ENCODE measurements at regions not wholly inside any gene's neighbourhood (a gene's known extent, or its start where the extent isn't known, plus 50 kb on each side); places are given as distances from the start of the nearest gene placed in this dataset.
"Not testable (repeated sequence)": the region's sequence is repeated elsewhere in the genome, so short reads cannot be mapped to it uniquely, and the experiment has no call there.

GRCh38 chr20:55070001-55070400, 594.6 kb downstream of the DOK5 start:
- no peak for DNase-seq (ENCODE audit: low read depth in 2 of 2)

DNA sequence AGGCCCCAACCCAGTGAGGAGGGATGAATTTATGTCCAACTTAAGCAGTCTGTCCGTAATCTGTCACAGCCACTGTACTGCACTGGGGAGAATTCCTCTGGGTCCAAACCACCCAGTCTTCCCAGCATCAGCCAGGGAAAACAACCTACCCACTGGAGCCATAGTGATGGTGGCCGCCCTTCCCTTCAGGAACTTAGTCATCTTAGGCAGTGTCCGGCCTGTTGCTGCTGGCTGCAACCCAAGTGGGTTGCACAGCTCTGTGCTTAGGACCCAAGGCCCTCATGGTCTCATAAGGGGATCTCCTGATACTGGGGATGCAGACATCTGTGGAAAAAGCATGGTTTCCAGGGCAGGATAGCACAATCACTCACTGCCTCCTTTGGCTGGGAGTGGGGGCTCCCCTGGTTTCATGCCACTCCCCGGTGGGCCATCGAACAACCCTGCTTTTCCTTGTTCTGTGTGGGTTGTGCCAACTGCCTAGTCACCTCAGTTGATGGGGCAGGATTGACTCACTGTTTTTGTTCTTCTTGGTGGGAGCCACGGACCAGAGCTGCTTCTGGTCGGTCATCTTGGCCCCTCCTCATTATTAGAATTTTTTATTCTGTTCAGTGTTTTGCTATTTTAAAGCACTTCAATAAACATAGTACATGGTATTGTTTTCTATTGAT, 591.9 kb downstream of the DOK5 start:
- no peak for DNase-seq (ENCODE audit: low read depth in 2 of 2)

DNA sequence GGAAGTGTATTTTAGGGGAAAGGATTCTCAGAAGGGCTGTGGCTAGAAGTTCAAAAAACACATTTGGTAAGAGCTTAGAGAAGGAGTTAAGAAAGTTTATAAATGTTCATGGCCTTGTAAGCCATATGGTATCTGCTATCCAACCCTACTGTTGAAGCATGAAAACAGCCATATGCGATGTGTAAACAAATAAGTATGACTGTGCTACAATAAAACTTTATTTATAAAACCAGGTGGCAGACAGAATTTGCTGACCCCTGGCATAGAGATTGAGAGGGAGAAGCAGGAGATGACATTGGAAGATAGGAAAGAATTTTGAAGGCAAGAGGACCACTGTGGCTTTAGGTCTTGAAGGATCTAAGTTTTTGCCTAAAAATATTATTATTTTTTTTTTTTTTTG, 583.5 kb downstream of the DOK5 start:
- no peak for DNase-seq (ENCODE audit: low read depth in 2 of 2)

GRCh38 chr20:55057779-55058415, 582.5 kb downstream of the DOK5 start:
- DNase-seq (ENCODE audit: low read depth in 2 of 2): no peak

GRCh38 chr20:55054453-55054852, 579.1 kb downstream of the DOK5 start:
- DNase-seq (ENCODE audit: low read depth in 2 of 2): no peak

DNA sequence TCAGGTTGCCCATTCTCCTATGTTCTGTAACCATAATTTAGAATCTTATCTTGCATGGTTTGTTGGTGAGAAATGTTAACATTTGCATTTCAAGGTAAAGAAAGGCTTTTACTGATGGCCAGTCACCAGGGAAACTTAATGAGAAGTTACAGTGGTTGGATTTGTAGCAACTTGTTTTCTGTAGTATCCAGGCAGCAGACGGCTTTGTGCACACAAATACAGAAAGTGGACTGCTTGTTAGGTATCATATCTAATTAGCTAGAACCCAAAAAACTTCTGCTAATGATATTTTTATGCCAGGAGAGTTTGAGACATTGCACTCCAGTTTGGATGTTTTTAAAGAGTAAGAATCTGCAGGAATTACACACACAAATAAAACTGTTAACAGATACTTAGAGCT, 578.0 kb downstream of the DOK5 start:
- no peak for DNase-seq (ENCODE audit: low read depth in 2 of 2)

- no peak for DNase-seq (ENCODE audit: low read depth in 2 of 2)
Measured at GRCh38 chr20:55052459-55052858, 577.1 kb downstream of the DOK5 start.

GRCh38 chr20:55038684-55039083, 563.3 kb downstream of the DOK5 start:
- no peak for DNase-seq (ENCODE audit: low read depth in 2 of 2)

DNA sequence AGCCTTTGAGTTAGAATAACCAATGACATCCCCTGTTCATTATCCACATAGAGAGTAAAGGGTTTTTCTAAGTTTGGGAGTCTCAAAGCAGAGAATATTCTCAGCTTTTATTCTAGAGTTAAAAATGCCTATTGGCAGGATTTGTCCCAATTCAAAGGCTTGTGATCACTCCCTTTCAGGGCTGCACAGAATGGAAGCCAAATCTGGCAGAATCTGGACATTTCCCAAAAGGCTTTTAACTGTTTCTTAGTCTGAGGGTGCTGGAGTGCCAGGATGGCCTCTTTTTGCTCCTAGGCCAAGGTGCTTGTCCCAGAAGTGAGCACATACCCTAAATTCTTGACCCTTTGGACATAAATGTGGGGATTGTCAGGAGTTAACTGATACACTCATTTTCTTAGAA, 556.6 kb downstream of the DOK5 start:
- no peak for DNase-seq (ENCODE audit: low read depth in 2 of 2)

GRCh38 chr20:55014766-55015165, 539.4 kb downstream of the DOK5 start:
- DNase-seq (ENCODE audit: low read depth in 2 of 2): no peak

- DNase-seq (ENCODE audit: low read depth in 2 of 2): no peak
Measured at GRCh38 chr20:55010761-55011160, 535.4 kb downstream of the DOK5 start.

GRCh38 chr20:55009066-55009465, 533.7 kb downstream of the DOK5 start:
- no peak for DNase-seq (ENCODE audit: low read depth in 2 of 2)

DNA sequence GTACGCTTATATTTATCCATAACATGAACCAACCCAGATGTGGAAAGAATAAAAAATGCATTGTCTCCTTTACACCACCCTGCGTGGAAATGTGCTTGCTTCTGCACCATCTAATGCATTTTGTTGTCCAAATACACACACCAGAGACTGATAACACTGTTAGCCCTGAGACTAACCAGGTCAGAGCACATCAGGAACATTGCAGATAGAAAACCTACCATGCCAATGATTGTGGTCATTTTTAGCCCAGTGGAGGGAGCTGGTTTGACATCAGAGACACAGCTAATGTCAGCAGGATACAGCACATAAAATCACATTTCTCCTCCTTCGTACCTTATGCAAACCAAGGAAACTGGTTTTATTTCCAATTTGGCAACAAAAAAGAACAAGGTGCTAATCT, 528.7 kb downstream of the DOK5 start:
- DNase-seq (ENCODE audit: low read depth in 2 of 2): no peak

GRCh38 chr20:54995553-54995952, 520.2 kb downstream of the DOK5 start:
- DNase-seq (ENCODE audit: low read depth in 2 of 2): no peak

DNA sequence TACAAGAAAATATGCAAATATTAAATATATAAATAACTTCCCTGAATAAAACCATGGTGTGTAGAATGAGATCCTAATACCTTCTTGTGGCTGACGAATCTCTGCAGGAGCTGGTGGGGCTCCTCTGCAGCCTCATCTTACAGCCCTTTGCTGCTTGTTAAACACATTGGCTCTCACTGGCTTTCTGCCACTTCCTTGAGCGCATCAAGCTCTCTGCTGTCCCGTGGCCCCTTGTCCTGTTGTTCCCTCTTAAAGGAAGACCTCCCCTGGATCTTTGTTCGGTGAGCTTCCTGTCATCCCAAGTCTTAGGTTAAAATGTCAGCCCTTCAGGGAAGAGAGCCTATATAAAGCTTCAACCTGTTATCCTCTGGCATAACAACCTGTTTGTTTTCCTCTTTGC, 519.6 kb downstream of the DOK5 start:
- no peak for DNase-seq (ENCODE audit: low read depth in 2 of 2)

- DNase-seq (ENCODE audit: low read depth in 2 of 2): no peak
Measured at GRCh38 chr20:54985091-54985490, 509.7 kb downstream of the DOK5 start.

DNA sequence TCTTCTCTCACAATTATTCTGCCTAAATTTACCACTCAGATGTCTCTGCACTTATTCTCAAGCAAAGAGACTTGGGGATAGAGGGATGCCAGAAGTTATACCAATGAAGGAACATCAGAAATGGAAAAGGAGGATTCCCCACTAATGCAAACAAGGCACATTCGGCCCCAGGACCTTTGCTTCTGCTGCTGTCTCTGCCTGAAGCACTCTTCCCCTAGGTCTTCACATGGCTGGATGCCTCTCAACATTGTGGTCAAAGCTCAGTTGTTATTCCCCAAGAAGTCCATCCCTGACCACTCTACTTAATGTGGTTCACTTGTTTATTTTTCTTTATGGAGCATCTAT, 508.7 kb downstream of the DOK5 start:
- no peak for DNase-seq (ENCODE audit: low read depth in 2 of 2)

GRCh38 chr20:54983394-54984103, 508.2 kb downstream of the DOK5 start:
- DNase-seq (ENCODE audit: low read depth in 2 of 2): not testable (repeated sequence)

- no peak for DNase-seq (ENCODE audit: low read depth in 2 of 2)
Measured at GRCh38 chr20:54981175-54981574, 505.8 kb downstream of the DOK5 start.

GRCh38 chr20:54980103-54980960, 504.9 kb downstream of the DOK5 start:
- no peak for DNase-seq (ENCODE audit: low read depth in 2 of 2)

- DNase-seq (ENCODE audit: low read depth in 2 of 2): no peak
Measured at GRCh38 chr20:54950304-54950703, 474.9 kb downstream of the DOK5 start.

DNA sequence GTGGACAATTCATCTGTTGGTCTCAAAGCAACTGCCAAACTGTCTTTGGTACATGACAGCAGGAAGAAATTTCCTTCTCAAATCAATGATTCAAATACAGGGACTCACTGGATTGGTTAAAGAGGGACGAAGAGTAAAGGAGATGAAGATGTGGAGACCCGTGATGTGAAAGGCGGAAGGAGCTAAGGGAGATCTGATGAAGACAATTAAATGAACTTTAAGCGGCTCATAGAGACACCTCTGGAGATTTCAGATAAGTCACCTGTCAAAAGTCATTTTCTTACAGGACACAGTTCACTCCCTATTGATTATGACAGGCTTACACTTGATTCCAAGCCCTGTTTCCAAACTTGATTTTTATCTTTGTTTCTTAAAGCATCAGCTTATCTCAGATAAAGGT, 466.3 kb downstream of the DOK5 start:
- no peak for DNase-seq (ENCODE audit: low read depth in 2 of 2)
